Stomach (tissue), 4 donors: ENCODE measurements at regions not wholly inside any gene's neighbourhood (a gene's known extent, or its start where the extent isn't known, plus 50 kb on each side); places are given as distances from the start of the nearest gene placed in this dataset.

Experiments used
- CTCF ChIP-seq, 7 experiments: fragments of 450-650 bp in 4 of 7; fragments of 200-600 bp in 3 of 7; sonication (generic) in 3 of 7; IDR thresholded peaks; one replicate each; pipeline ENCODE4 v1.5.1; 2016 to 2019; ENCODE audit warnings: antibody characterized with exemption in 7 of 7, control low read depth in 2 of 7, mild to moderate bottlenecking in 1 of 7
- EP300 ChIP-seq: sonication (generic); formaldehyde crosslinking; IDR thresholded peaks from one replicate; pipeline ENCODE4 v1.6.1; 2017; ENCODE audit warnings: antibody characterized with exemption
- POLR2A ChIP-seq, 4 donors: fragments of 450-650 bp; IDR thresholded peaks; one replicate each; pipeline ENCODE4 v1.6.1; 2016; ENCODE audit warnings: antibody characterized with exemption in 4 of 4, control low read depth in 2 of 4, mild to moderate bottlenecking in 1 of 4, moderate library complexity in 1 of 4
- POLR2AphosphoS5 ChIP-seq, 3 donors: sonication (generic); formaldehyde crosslinking; IDR thresholded peaks; one replicate each; pipeline ENCODE4 v1.6.1; 2016; ENCODE audit warnings: antibody characterized with exemption in 3 of 3

GRCh38 chr4:130646886-130647285, 1550.9 kb downstream of the C4orf33 start:
- no peak for TF ChIP-seq CTCF (IDR thresholded peaks at IDR 0.05)
- no peak for TF ChIP-seq POLR2AphosphoS5 (IDR thresholded peaks at IDR 0.05)
- no peak for TF ChIP-seq POLR2A (IDR thresholded peaks at IDR 0.05)
- no peak for TF ChIP-seq EP300
